ENCODE measurements at regions not wholly inside any gene's neighbourhood (a gene's known extent, or its start where the extent isn't known, plus 50 kb on each side); places are given as distances from the start of the nearest gene placed in this dataset.
"Not testable (repeated sequence)": the region's sequence is repeated elsewhere in the genome, so short reads cannot be mapped to it uniquely, and the experiment has no call there.

- no peak overlapping the region for H3K4me3 ChIP-seq
- WGBS, 2 donors: 95 to 99% methylated on average over 2 of the region's 2 CpGs
- H3K27me3 ChIP-seq: no peaks in the 10 kb centered on the region
- H3K36me3 ChIP-seq: peaks cover 0 to 9% (median 0%) of the 10 kb centered on the region in 4 donors
- H3K4me1 ChIP-seq: no peaks in the 10 kb centered on the region
- DNase-seq: no peak
- no peak overlapping the region for H3K27ac ChIP-seq
- H3K9me3 ChIP-seq: no peaks in the 10 kb centered on the region
- TF ChIP-seq, protein P1, sequence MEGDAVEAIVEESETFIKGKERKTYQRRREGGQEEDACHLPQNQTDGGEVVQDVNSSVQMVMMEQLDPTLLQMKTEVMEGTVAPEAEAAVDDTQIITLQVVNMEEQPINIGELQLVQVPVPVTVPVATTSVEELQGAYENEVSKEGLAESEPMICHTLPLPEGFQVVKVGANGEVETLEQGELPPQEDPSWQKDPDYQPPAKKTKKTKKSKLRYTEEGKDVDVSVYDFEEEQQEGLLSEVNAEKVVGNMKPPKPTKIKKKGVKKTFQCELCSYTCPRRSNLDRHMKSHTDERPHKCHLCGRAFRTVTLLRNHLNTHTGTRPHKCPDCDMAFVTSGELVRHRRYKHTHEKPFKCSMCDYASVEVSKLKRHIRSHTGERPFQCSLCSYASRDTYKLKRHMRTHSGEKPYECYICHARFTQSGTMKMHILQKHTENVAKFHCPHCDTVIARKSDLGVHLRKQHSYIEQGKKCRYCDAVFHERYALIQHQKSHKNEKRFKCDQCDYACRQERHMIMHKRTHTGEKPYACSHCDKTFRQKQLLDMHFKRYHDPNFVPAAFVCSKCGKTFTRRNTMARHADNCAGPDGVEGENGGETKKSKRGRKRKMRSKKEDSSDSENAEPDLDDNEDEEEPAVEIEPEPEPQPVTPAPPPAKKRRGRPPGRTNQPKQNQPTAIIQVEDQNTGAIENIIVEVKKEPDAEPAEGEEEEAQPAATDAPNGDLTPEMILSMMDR (IDR thresholded peaks at IDR 0.05): no peak
- no peak for TF ChIP-seq POLR2AphosphoS5 (IDR thresholded peaks at IDR 0.05)
- TF ChIP-seq EP300 (IDR thresholded peaks at IDR 0.05): no peak
- TF ChIP-seq POLR2A (IDR thresholded peaks at IDR 0.05): no peak
- intact Hi-C loops (cut with DNase I): no loop called here
Measured at GRCh38 chr7:66452165-66452564, 176.5 kb upstream of the KCTD7 start.

DNA sequence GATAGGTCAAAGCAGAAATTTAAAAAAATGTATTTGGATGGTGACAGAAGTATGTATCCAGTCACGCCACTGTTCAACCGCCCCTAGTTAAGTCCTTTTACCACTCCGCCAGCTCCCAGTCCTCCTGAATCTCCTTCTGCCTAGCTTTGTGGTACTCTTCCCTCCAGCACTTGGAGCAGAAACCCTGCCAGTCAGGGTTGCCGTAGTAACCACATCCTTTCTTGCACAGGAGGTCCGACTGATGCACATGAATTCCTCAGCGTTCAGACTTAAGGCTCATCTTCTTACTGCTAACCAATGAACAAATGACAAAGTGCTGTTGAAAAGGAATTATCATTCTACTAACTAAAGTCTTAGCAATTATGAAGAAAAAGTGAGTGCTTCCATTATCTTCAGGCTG, 175.3 kb upstream of the KCTD7 start:
- Histone ChIP-seq H3K27me3 (no peaks in the 10 kb centered on the region), H3K4me3 (no peak overlapping the region), H3K9me3 (no peaks in the 10 kb centered on the region), H3K4me1 (no peaks in the 10 kb centered on the region), H3K36me3 (peaks cover 0 to 8% (median 0%) of the 10 kb centered on the region in 4 donors), H3K27ac (no peak overlapping the region)
- TF ChIP-seq POLR2AphosphoS5 (IDR thresholded peaks at IDR 0.05) (no peak), EP300 (IDR thresholded peaks at IDR 0.05) (no peak), POLR2A (IDR thresholded peaks at IDR 0.05) (no peak)
- TF ChIP-seq, protein P1 (IDR thresholded peaks at IDR 0.05): no peak
- intact Hi-C loops (cut with DNase I): no loop called here
- no peak for DNase-seq
- 95 to 98% methylated on average over 6 of the region's 6 CpGs for WGBS, 2 donors

GRCh38 chr7:66454600-66455225, 174.0 kb upstream of the KCTD7 start:
- intact Hi-C loops (cut with DNase I): no loop called here
- Histone ChIP-seq H3K4me1 (peaks cover 0 to 2% (median 0%) of the 10 kb centered on the region in 4 donors), H3K4me3 (no peak overlapping the region), H3K9me3 (no peaks in the 10 kb centered on the region), H3K27me3 (no peaks in the 10 kb centered on the region), H3K36me3 (no peaks in the 10 kb centered on the region), H3K27ac (no peak overlapping the region)
- DNase-seq: no peak
- TF ChIP-seq, protein P1 (IDR thresholded peaks at IDR 0.05): no peak
- no peak for TF ChIP-seq POLR2A (IDR thresholded peaks at IDR 0.05)
- TF ChIP-seq EP300 (IDR thresholded peaks at IDR 0.05): no peak
- TF ChIP-seq POLR2AphosphoS5 (IDR thresholded peaks at IDR 0.05): no peak
- 79 to 94% methylated on average over 5 of the region's 5 CpGs for WGBS, 2 donors

GRCh38 chr7:66455432-66455831, 173.2 kb upstream of the KCTD7 start:
- H3K27ac ChIP-seq; intact Hi-C loops (cut with DNase I); H3K4me1 ChIP-seq; H3K4me3 ChIP-seq; H3K27me3 ChIP-seq; H3K36me3 ChIP-seq; H3K9me3 ChIP-seq; DNase-seq: not testable (repeated sequence)
- 90 to 100% methylated on average over 1 of the region's 1 CpG for WGBS, 2 donors

GRCh38 chr7:66456431-66456830, 172.2 kb upstream of the KCTD7 start:
- H3K4me3 ChIP-seq; intact Hi-C loops (cut with DNase I); H3K4me1 ChIP-seq; H3K9me3 ChIP-seq; DNase-seq; H3K36me3 ChIP-seq; H3K27ac ChIP-seq; H3K27me3 ChIP-seq: not testable (repeated sequence)
- 74 to 91% methylated on average over 2 of the region's 2 CpGs for WGBS, 2 donors

- DNase-seq; H3K27me3 ChIP-seq; H3K9me3 ChIP-seq; H3K4me3 ChIP-seq; intact Hi-C loops (cut with DNase I); H3K4me1 ChIP-seq; H3K36me3 ChIP-seq; H3K27ac ChIP-seq: not testable (repeated sequence)
- WGBS, 2 donors: 66 to 91% methylated on average over 5 of the region's 5 CpGs
Measured at GRCh38 chr7:66458991-66459390, 169.7 kb upstream of the KCTD7 start.

DNA sequence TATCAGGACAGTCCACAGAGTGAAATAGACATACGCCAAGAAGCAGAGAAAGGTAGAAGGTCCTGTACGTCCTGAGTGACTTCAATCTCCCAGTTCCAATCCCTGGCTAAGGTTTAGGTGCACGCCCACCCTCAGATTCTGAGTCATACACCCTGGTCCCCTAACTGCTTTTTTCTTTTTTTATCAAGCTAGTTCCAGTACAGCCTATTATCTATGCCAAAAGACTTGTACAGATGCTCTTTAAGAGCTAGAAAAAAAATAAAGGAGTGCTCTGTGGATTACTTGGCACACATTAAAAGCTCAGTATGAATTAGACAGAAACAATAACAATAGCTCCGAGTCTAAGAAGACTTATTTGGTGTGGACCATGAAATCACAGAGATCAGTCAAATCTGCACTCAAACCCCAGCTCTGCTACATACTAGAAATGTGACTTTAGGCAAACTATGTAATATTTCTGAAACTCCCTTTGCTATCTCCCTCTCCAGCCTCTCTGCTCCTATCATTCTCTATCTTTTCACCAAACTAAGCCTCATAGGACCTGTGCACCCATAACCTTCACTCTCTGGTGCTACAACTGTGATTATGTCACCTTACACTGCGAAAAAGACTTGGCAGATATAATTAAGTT, 168.8 kb upstream of the KCTD7 start:
- H3K36me3 ChIP-seq; H3K27me3 ChIP-seq; H3K4me3 ChIP-seq; H3K9me3 ChIP-seq; intact Hi-C loops (cut with DNase I); DNase-seq; H3K27ac ChIP-seq; H3K4me1 ChIP-seq: not testable (repeated sequence)
- 85 to 93% methylated on average over 5 of the region's 5 CpGs for WGBS, 2 donors
